Heart right ventricle (tissue), 16 donors: ENCODE measurements at regions not wholly inside any gene's neighbourhood (a gene's known extent, or its start where the extent isn't known, plus 50 kb on each side); places are given as distances from the start of the nearest gene placed in this dataset.

Source experiments
- ATAC-seq, 8 donors: fragments of 200-7000 bp; cut with Tn5 transposase; one replicate each; pipeline ENCODE4 v1.9.1; 2020; ENCODE audit warnings: mild to moderate bottlenecking in 8 of 8, moderate library complexity in 8 of 8, moderate number of reproducible peaks in 1 of 8
- DNase-seq, 2 donors: peaks; one replicate each; pipeline ENCODE4 v3.0.0-alpha.2; 2020
- H3K27ac ChIP-seq, 10 donors: fragments of 200-600 bp; sonication (generic) in 2 of 10; one replicate each; pipeline versions ENCODE4 v1.5.0 to v1.8.0; 2020 to 2022; ENCODE audit warnings: mild to moderate bottlenecking in 3 of 10
- H3K27me3 ChIP-seq, 7 donors: fragments of 200-600 bp; one replicate each; pipeline ENCODE4 v1.8.0; 2021 to 2022; ENCODE audit warnings: mild to moderate bottlenecking in 2 of 7
- H3K36me3 ChIP-seq, 9 donors: fragments of 200-600 bp; sonication (generic) in 1 of 9; one replicate each; pipeline versions ENCODE4 v1.5.0 to v1.8.0; 2020 to 2022; ENCODE audit warnings: mild to moderate bottlenecking in 2 of 9
- H3K4me1 ChIP-seq, 9 donors: fragments of 200-600 bp; sonication (generic) in 1 of 9; one replicate each; pipeline versions ENCODE4 v1.5.0 to v1.8.0; 2020 to 2022; ENCODE audit warnings: mild to moderate bottlenecking in 4 of 9
- H3K4me3 ChIP-seq, 10 donors: fragments of 200-600 bp; sonication (generic) in 2 of 10; one replicate each; pipeline versions ENCODE4 v1.5.0 to v1.8.0; 2020 to 2022; ENCODE audit warnings: mild to moderate bottlenecking in 7 of 10, moderate library complexity in 2 of 10
- H3K9me3 ChIP-seq, 11 donors: fragments of 200-600 bp in 10 of 11; sonication (generic) in 2 of 11; one replicate each; pipeline versions ENCODE4 v1.5.0 to v1.8.0; 2013 to 2022; ENCODE audit warnings: mild to moderate bottlenecking in 2 of 11, control low read depth in 1 of 11, moderate library complexity in 1 of 11
- CTCF ChIP-seq, 9 donors: fragments of 200-600 bp; sonication (generic) in 2 of 9; IDR thresholded peaks; one replicate each; pipeline versions ENCODE4 v1.5.0 to v1.8.0; 2021 to 2022; ENCODE audit warnings: antibody characterized with exemption in 9 of 9, mild to moderate bottlenecking in 5 of 9, moderate library complexity in 1 of 9
- WGBS, 2 donors: extraction: QIAGEN DNeasy Blood & Tissue Kit; methylation state at CpG; one replicate each; pipeline ENCODE4 v1.1.7; 2013; ENCODE audit warnings: inconsistent platforms in 1 of 2; 5-methylcytosine and 5-hydroxymethylcytosine counted together
- intact Hi-C, 10 donors: fragments of 100-400 bp; cut with DNase I; formaldehyde crosslinking; loops; one replicate each; pipeline versions ENCODE4 v1.11.1 to v1.14.2; 2022
- donor health status: Arrhythmogenic right ventricular cardiomyopathy.
- donor health status: ischemic (EF 13 %, LVEDD 7.1; RV severe dilation, severe dysfunction).
- donor health status: healthy with polysubstance abuse.
- donor health status: DM: no; HTN: yes; CAD: no.
- donor health status: DM: no; HTN: no; CAD: no.
- donor health status: ischemic (EF 25% LVEDD 6.9; RV normal size, moderate dysfunction).
- donor health status: ischemic (EF 25% LVEDD 5.7; RV mildly dilated, moderate dysfunction).
- donor health status: healthy.
- donor health status: DM: yes; HTN: yes; CAD: no.
- donor health status: Ischemic cardiomyopathy.
- donor health status: ischemic (EF 35%, LVEDD 5.7; RV mildly dilated, moderate dysfunction).
- donor health status: nonischemic (EF 11% LVEDD 7.7; RV severe dilation, severe dysfunction).
- donor health status: DM: yes; HTN: yes; CAD: no.
- donor health status: PGD.
- donor health status: ischemic (EF 29% LVEDD 5.4; RV normal size, mild dysfunction).
- donor health status: nonischemic (EF 23%, LVEDD 6.1; RV moderate dilation, normal function).

- Histone ChIP-seq H3K27me3 (no peaks in the 10 kb centered on the region), H3K4me3 (no peak overlapping the region), H3K9me3 (peaks cover 0 to under 1% (median 0%) of the 10 kb centered on the region in 11 donors), H3K27ac (no peak overlapping the region), H3K36me3 (no peaks in the 10 kb centered on the region), H3K4me1 (no peaks in the 10 kb centered on the region)
- WGBS, 2 donors = 72% methylated on average over 1 of the region's 1 CpG
- TF ChIP-seq CTCF (IDR thresholded peaks at IDR 0.05) = no peak
- intact Hi-C loops = no loop called here
- no peak for ATAC-seq
- DNase-seq = no peak
Observed at GRCh38 chr4:64216741-64217140, 192.5 kb downstream of the TECRL start.

- 73 to 80% methylated on average over 3 of the region's 3 CpGs for WGBS, 2 donors
- intact Hi-C loops = no loop called here
- peaks cover 0 to 23% (median 4%) of the 10 kb centered on the region in 11 donors for H3K9me3 ChIP-seq
Observed at GRCh38 chr4:64205376-64205775, 203.9 kb downstream of the TECRL start.

GRCh38 chr4:64200001-64200555 is 209.2 kb downstream of the TECRL start:
- no peaks in the 10 kb centered on the region for H3K27me3 ChIP-seq
- no peaks in the 10 kb centered on the region for H3K4me1 ChIP-seq
- no peak overlapping the region for H3K4me3 ChIP-seq
- WGBS, 2 donors = 54 to 72% methylated on average over 2 of the region's 2 CpGs
- DNase-seq = no peak
- no peaks in the 10 kb centered on the region for H3K9me3 ChIP-seq
- no peaks in the 10 kb centered on the region for H3K36me3 ChIP-seq
- no peak for TF ChIP-seq CTCF (IDR thresholded peaks at IDR 0.05)
- intact Hi-C loops = no loop called here
- ATAC-seq = no peak
- H3K27ac ChIP-seq = no peak overlapping the region

More at GRCh38 chr4:64205376-64205775, 203.9 kb downstream of the TECRL start:
- H3K27me3 ChIP-seq = no peaks in the 10 kb centered on the region
- H3K4me1 ChIP-seq = no peaks in the 10 kb centered on the region
- no peak for TF ChIP-seq CTCF (IDR thresholded peaks at IDR 0.05)
- ATAC-seq = no peak
- no peaks in the 10 kb centered on the region for H3K36me3 ChIP-seq
- DNase-seq = no peak
- H3K4me3 ChIP-seq = no peak overlapping the region
- H3K27ac ChIP-seq = no peak overlapping the region

DNA sequence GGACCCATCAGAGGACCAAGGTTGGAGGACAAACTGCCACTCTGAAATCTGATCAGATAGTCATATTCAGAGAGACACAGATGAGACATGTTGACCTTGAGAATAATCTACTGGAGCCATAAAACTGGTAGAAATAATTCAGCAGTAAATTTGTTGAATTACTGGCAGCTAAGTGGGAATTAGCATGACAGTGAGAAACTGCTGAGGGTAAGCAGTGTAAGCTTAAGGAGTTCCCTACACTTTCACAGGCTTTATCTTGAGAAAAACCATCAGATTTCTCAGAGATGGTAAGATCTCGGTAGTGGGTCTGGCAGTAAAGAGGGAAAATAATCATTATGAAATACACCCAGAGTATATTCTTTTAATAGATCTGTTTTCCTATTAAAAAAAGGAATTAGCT is 213.7 kb downstream of the TECRL start:
- H3K4me1 ChIP-seq = no peaks in the 10 kb centered on the region
- TF ChIP-seq CTCF (IDR thresholded peaks at IDR 0.05) = no peak

More for the DNA sequence above, 213.7 kb downstream of the TECRL start:
- ATAC-seq = no peak
- Histone ChIP-seq H3K4me3 (no peak overlapping the region), H3K9me3 (no peaks in the 10 kb centered on the region), H3K36me3 (no peaks in the 10 kb centered on the region), H3K27me3 (no peaks in the 10 kb centered on the region), H3K27ac (no peak overlapping the region)
- DNase-seq = no peak
- 71 to 77% methylated on average over 1 of the region's 1 CpG for WGBS, 2 donors
- intact Hi-C loops = no loop called here
